Spinal cord (tissue), 9 donors: ENCODE measurements at regions not wholly inside any gene's neighbourhood (a gene's known extent, or its start where the extent isn't known, plus 50 kb on each side); places are given as distances from the start of the nearest gene placed in this dataset.

ENCODE experiments used
- DNase-seq, 6 donors: peaks; one replicate each; pipeline versions ENCODE4 v3.0.0 to v3.0.0-alpha.2; 2013 to 2015; ENCODE audit warnings: low spot score in 6 of 6, low read depth in 4 of 6
- H3K27ac ChIP-seq: one replicate; pipeline ENCODE4 v1.5.1; 2013; ENCODE audit warnings: low read depth, low read length, control low read depth
- H3K27me3 ChIP-seq: one replicate; pipeline ENCODE4 v1.6.1; 2013; ENCODE audit warnings: low read length; ENCODE audit not compliant: control insufficient read depth, insufficient read depth
- H3K36me3 ChIP-seq: one replicate; pipeline ENCODE4 v1.6.1; 2013; ENCODE audit warnings: low read length; ENCODE audit not compliant: control insufficient read depth, insufficient read depth
- H3K4me1 ChIP-seq: one replicate; pipeline ENCODE4 v1.6.1; 2013; ENCODE audit warnings: low read length; ENCODE audit not compliant: control insufficient read depth, insufficient read depth
- H3K4me3 ChIP-seq: one replicate; pipeline ENCODE4 v1.5.1; 2013; ENCODE audit warnings: low read depth, low read length, control low read depth
- H3K9me3 ChIP-seq: one replicate; pipeline ENCODE4 v1.6.1; 2013; ENCODE audit warnings: low read length; ENCODE audit not compliant: control insufficient read depth, insufficient read depth
- WGBS: methylation state at CpG from one replicate; pipeline ENCODE4 v1.1.5; 2013; ENCODE audit warnings: missing lambda C conversion rate; ENCODE audit not compliant: insufficient coverage; 5-methylcytosine and 5-hydroxymethylcytosine counted together
- donor health status: healthy.

DNA sequence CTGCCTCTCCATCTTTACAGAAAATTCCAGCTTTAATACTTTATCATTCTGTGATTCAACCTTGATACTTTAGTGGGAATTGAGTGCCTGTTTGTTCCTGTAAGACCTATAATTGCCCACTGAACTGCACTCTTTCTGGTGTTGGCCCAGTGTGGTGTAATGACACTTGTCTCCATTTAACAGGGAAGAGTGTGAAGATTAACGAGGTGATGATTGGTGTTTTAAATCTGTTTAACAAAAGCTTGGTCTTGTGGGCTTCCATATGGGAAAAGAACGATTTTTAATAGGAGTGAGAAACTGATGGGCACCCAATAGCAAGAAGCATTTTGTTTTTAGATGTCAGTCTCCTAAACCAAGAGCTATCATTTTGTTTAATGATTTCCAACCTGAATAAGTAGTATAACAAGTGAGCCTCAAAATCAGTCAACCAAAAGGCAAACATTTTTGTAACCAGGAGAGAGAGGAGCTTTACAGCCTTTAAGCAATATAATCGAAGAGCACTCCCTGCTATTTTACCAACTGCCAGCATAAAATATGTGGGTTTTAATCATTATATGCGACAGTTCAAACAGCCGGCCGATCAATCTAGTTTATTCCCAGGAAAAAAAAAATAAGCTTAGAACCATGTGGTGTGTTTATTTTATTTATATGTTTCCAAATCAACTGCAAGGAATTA lies 50.2 kb downstream of the SUPT20HL1 start:
- 11% methylated on average over 1 of the region's 6 CpGs for WGBS

DNA sequence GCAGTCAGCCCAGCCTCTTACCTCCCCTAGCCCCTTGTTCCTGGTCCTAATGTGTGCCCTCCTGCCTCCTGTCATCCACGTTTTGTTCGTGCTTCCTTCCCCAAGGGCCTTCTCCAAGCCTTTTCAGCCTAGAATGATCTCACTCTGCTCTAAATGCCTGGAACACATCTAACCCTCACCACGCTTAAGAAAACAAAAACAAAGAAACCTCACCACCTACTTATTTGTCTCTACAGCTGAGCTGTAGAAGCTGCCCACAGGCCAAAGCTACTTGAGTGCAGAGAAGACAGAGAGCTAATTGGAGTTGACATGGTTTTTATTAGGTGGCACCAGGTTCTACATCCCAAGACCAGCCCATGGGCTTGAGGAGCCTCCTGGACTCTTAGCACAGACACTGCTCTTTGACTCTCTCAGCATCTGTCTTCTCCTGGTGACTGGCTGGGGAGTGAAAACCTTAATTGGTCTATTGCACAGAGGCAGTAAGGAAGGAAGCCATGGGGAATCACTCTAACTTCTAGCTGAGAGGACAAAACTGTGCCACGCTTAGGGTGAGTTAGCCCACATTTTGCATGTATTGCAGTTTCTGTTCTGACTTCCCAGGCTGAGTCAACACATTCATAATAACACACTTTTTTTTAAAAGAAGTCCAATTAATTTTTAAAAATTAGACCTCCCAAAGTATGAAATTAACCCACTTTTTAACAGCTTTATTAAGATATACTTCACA lies 52.3 kb upstream of the PDK3 start:
- Histone ChIP-seq H3K4me1 (no peaks in the 10 kb centered on the region), H3K27ac (no peak overlapping the region), H3K9me3 (no peaks in the 10 kb centered on the region), H3K4me3 (no peak overlapping the region), H3K36me3 (no peaks in the 10 kb centered on the region), H3K27me3 (peaks cover 18% of the 10 kb centered on the region)
- WGBS = 68% methylated on average over 2 of the region's 4 CpGs
- DNase-seq = no peak

More for the DNA sequence above, 50.2 kb downstream of the SUPT20HL1 start:
- DNase-seq = peak in 1 of 6 donors; percentile 12
- Histone ChIP-seq H3K9me3 (no peaks in the 10 kb centered on the region), H3K27me3 (peaks cover 21% of the 10 kb centered on the region), H3K36me3 (no peaks in the 10 kb centered on the region), H3K27ac (no peak overlapping the region), H3K4me3 (no peak overlapping the region), H3K4me1 (no peaks in the 10 kb centered on the region)
